H9 (cell line): ENCODE measurements at regions not wholly inside any gene's neighbourhood (a gene's known extent, or its start where the extent isn't known, plus 50 kb on each side); places are given as distances from the start of the nearest gene placed in this dataset.

Source experiments
- DNase-seq: peaks from one replicate; pipeline ENCODE4 v3.0.0-alpha.2; 2017
- H2AFZ ChIP-seq: one replicate; pipeline ENCODE4 v1.6.1; 2013; ENCODE audit warnings: mild to moderate bottlenecking, low read length, control low read depth, moderate library complexity
- H2AK5ac ChIP-seq: 2 replicates; pipeline ENCODE4 v1.6.1; 2013; ENCODE audit warnings: low read length, control low read depth, mixed read lengths; ENCODE audit not compliant: insufficient read length
- H2BK120ac ChIP-seq: one replicate; pipeline ENCODE4 v1.6.1; 2013; ENCODE audit warnings: low read depth, mild to moderate bottlenecking, low read length, control low read depth, inconsistent platforms; ENCODE audit not compliant: poor library complexity, severe bottlenecking
- H2BK12ac ChIP-seq: 2 replicates; pipeline ENCODE4 v1.6.1; 2013; ENCODE audit warnings: low read length, control low read depth, mixed read lengths, low read depth; ENCODE audit not compliant: insufficient read length
- H2BK15ac ChIP-seq: 2 replicates; pipeline ENCODE4 v1.6.1; 2013; ENCODE audit warnings: low read depth, low read length, control low read depth
- H2BK20ac ChIP-seq: one replicate; pipeline ENCODE4 v1.6.1; 2013; ENCODE audit warnings: low read depth, mild to moderate bottlenecking, low read length, control low read depth, inconsistent platforms; ENCODE audit not compliant: poor library complexity, severe bottlenecking
- H2BK5ac ChIP-seq: 2 replicates; pipeline ENCODE4 v1.6.1; 2013; ENCODE audit warnings: low read length, control low read depth, mixed read lengths; ENCODE audit not compliant: insufficient read length
- H3K14ac ChIP-seq: 2 replicates; pipeline ENCODE4 v1.6.1; 2013; ENCODE audit warnings: low read length, control low read depth; ENCODE audit not compliant: insufficient read depth
- H3K18ac ChIP-seq: 2 replicates; pipeline ENCODE4 v1.6.1; 2013; ENCODE audit warnings: low read depth, mild to moderate bottlenecking, mixed read lengths, low read length, control low read depth; ENCODE audit not compliant: insufficient read length
- H3K23ac ChIP-seq: 2 replicates; pipeline ENCODE4 v1.6.1; 2013; ENCODE audit warnings: low read length, control low read depth, mixed read lengths, low read depth; ENCODE audit not compliant: insufficient read length
- H3K23me2 ChIP-seq: 2 replicates; pipeline ENCODE4 v1.6.1; 2013; ENCODE audit warnings: low read depth, mild to moderate bottlenecking, mixed read lengths, low read length, control low read depth; ENCODE audit not compliant: insufficient read length, poor library complexity, severe bottlenecking
- H3K27ac ChIP-seq: 2 replicates; pipeline ENCODE4 v1.5.1; 2013; ENCODE audit warnings: low read length, control low read depth, mixed read lengths, low read depth; ENCODE audit not compliant: insufficient read length
- H3K27me3 ChIP-seq: 2 replicates; pipeline ENCODE4 v1.6.1; 2013; ENCODE audit warnings: low read length, control low read depth, inconsistent platforms; ENCODE audit not compliant: insufficient read depth
- H3K4ac ChIP-seq: 2 replicates; pipeline ENCODE4 v1.6.1; 2013; ENCODE audit warnings: low read depth, mild to moderate bottlenecking, control low read depth, inconsistent platforms, low read length, moderate library complexity
- H3K4me1 ChIP-seq: 2 replicates; pipeline ENCODE4 v1.6.1; 2013; ENCODE audit warnings: low read length, control low read depth, inconsistent platforms; ENCODE audit not compliant: insufficient read depth
- H3K4me2 ChIP-seq: 2 replicates; pipeline ENCODE4 v1.6.1; 2013; ENCODE audit warnings: low read length, control low read depth, mixed read lengths; ENCODE audit not compliant: insufficient read length, insufficient read depth
- H3K56ac ChIP-seq: 2 replicates; pipeline ENCODE4 v1.6.1; 2013; ENCODE audit warnings: low read depth, mild to moderate bottlenecking, mixed read lengths, low read length, control low read depth; ENCODE audit not compliant: insufficient read length
- H3K79me1 ChIP-seq: 2 replicates; pipeline ENCODE4 v1.6.1; 2013; ENCODE audit warnings: low read depth, mild to moderate bottlenecking, moderate library complexity, low read length, control low read depth, inconsistent platforms; ENCODE audit not compliant: insufficient read depth, poor library complexity, severe bottlenecking
- H3K79me2 ChIP-seq: 2 replicates; pipeline ENCODE4 v1.6.1; 2013; ENCODE audit warnings: low read length, control low read depth, inconsistent platforms; ENCODE audit not compliant: insufficient read depth
- H3K9ac ChIP-seq: 2 replicates; pipeline ENCODE4 v1.6.1; 2013; ENCODE audit warnings: low read length, control low read depth, mixed read lengths; ENCODE audit not compliant: insufficient read length; ENCODE audit errors: extremely low read depth
- H3K9me3 ChIP-seq: one replicate; pipeline ENCODE4 v1.6.1; 2013; ENCODE audit warnings: low read depth, low read length, inconsistent platforms; ENCODE audit not compliant: control insufficient read depth
- H3T11ph ChIP-seq: one replicate; pipeline ENCODE4 v1.6.1; 2013; ENCODE audit warnings: mild to moderate bottlenecking, low read length, control low read depth, inconsistent platforms
- H4K20me1 ChIP-seq: one replicate; pipeline ENCODE4 v1.6.1; 2013; ENCODE audit not compliant: control insufficient read depth, insufficient read length, insufficient read depth
- H4K5ac ChIP-seq: 2 replicates; pipeline ENCODE4 v1.6.1; 2013; ENCODE audit warnings: low read depth, mild to moderate bottlenecking, mixed read lengths, low read length, control low read depth; ENCODE audit not compliant: insufficient read length
- H4K8ac ChIP-seq: replicated peaks from 2 replicates; pipeline ENCODE4 v1.6.1; 2013; ENCODE audit warnings: low read length, control low read depth, mixed read lengths, low read depth; ENCODE audit not compliant: insufficient read length
- H4K91ac ChIP-seq: 2 replicates; pipeline ENCODE4 v1.6.1; 2013; ENCODE audit warnings: low read depth, mild to moderate bottlenecking, moderate library complexity, mixed read lengths, low read length, control low read depth; ENCODE audit not compliant: insufficient read length
- H3K27ac Mint-ChIP-seq, 3 experiments: 2 replicates in 2 of 3; 3 replicates in 1 of 3; pipeline ENCODE4 v1.8.0; 2020 to 2021; ENCODE audit warnings: mixed read lengths in 3 of 3, mild to moderate bottlenecking in 1 of 3, moderate library complexity in 1 of 3
- H3K27me3 Mint-ChIP-seq: 2 replicates; pipeline ENCODE4 v1.8.0; 2021; ENCODE audit warnings: low read depth, mild to moderate bottlenecking, moderate library complexity, mixed read lengths
- H3K36me3 Mint-ChIP-seq, 3 experiments: 2 replicates in 2 of 3; 3 replicates in 1 of 3; pipeline ENCODE4 v1.8.0; 2020 to 2021; ENCODE audit warnings: low read depth in 3 of 3, mixed read lengths in 3 of 3; ENCODE audit not compliant: insufficient read depth in 1 of 3
- H3K4me1 Mint-ChIP-seq, 2 experiments: 2 replicates each; pipeline ENCODE4 v1.8.0; 2020; ENCODE audit warnings: mixed read lengths in 2 of 2
- H3K4me3 Mint-ChIP-seq, 2 experiments: 2 replicates in 1 of 2; 3 replicates in 1 of 2; pipeline ENCODE4 v1.8.0; 2020 to 2021; ENCODE audit warnings: mild to moderate bottlenecking in 2 of 2, mixed read lengths in 2 of 2, moderate library complexity in 1 of 2
- H3K9me3 Mint-ChIP-seq, 2 experiments: 2 replicates in 1 of 2; 3 replicates in 1 of 2; pipeline ENCODE4 v1.8.0; 2020; ENCODE audit warnings: mild to moderate bottlenecking in 2 of 2, mixed read lengths in 2 of 2, moderate library complexity in 1 of 2
- CTCF ChIP-seq: fragments of 200-600 bp; sonication (generic); conservative IDR thresholded peaks from 3 replicates; pipeline ENCODE4 v1.8.0; 2021; ENCODE audit warnings: antibody characterized with exemption, mild to moderate bottlenecking
- WGBS: extraction: QIAGEN DNeasy Blood & Tissue Kit; methylation state at CpG from one replicate; pipeline ENCODE4 v1.1.7; 2013; ENCODE audit warnings: missing lambda C conversion rate, low lambda C conversion rate, mixed read lengths; ENCODE audit not compliant: insufficient read length; ENCODE audit errors: extremely low coverage; 5-methylcytosine and 5-hydroxymethylcytosine counted together

GRCh38 chr3:28118087-28118486 lies 123.3 kb upstream of the CMC1 start:
- H2BK12ac ChIP-seq, result no peak overlapping the region
- no peak overlapping the region for H4K5ac ChIP-seq
- no peak overlapping the region for H4K8ac ChIP-seq
- H2BK15ac ChIP-seq, result no peak overlapping the region
- no peak overlapping the region for H3K9ac ChIP-seq
- H2BK20ac ChIP-seq, result no peak overlapping the region
- no peaks in the 10 kb centered on the region for H3K23me2 ChIP-seq
- no peaks in the 10 kb centered on the region for H3K27me3 ChIP-seq
- no peak overlapping the region for H2BK120ac ChIP-seq
- no peak for TF ChIP-seq CTCF
- H3K9me3 ChIP-seq, result peaks cover 8% of the 10 kb centered on the region
- H3K27ac ChIP-seq, result no peak overlapping the region
- no peak overlapping the region for H3K4me2 ChIP-seq
- no peaks in the 10 kb centered on the region for H3K79me1 ChIP-seq
- Mint-ChIP-seq H3K36me3 (peaks cover 2 to 6% (median 4%) of the 10 kb centered on the region in 3 experiments; a peak in 6 of 7 replicates), H3K9me3 (peaks cover 8% of the 10 kb centered on the region in 2 experiments), H3K4me3 (no peak overlapping the region), H3K27ac (no peak overlapping the region; a peak in 1 of 7 replicates), H3K4me1 (peaks cover 16 to 20% of the 10 kb centered on the region in 2 experiments), H3K27me3 (no peaks in the 10 kb centered on the region)
- H3T11ph ChIP-seq, result no peak overlapping the region
- no peak overlapping the region for H4K91ac ChIP-seq
- peaks cover 6% of the 10 kb centered on the region; the same call in 1 of the 2 replicates for H3K4me1 ChIP-seq
- H2BK5ac ChIP-seq, result no peak overlapping the region
- H3K56ac ChIP-seq, result no peak overlapping the region
- H4K20me1 ChIP-seq, result no peaks in the 10 kb centered on the region
- no peaks in the 10 kb centered on the region for H3K79me2 ChIP-seq
- H3K4ac ChIP-seq, result no peak overlapping the region
- H3K14ac ChIP-seq, result no peak overlapping the region
- WGBS, result no CpG with 5 or more reads among the region's 1 CpG
- no peak overlapping the region for H2AK5ac ChIP-seq
- no peak overlapping the region for H3K23ac ChIP-seq
- H3K18ac ChIP-seq, result no peak overlapping the region
- DNase-seq, result peak; percentile 34
- no peak overlapping the region for H2AFZ ChIP-seq
